Lung (tissue), 11 donors: ENCODE measurements at regions not wholly inside any gene's neighbourhood (a gene's known extent, or its start where the extent isn't known, plus 50 kb on each side); places are given as distances from the start of the nearest gene placed in this dataset.

Experiments used
- ATAC-seq: fragments of 200-7000 bp; cut with Tn5 transposase; one replicate; pipeline ENCODE4 v1.9.1; 2020; ENCODE audit warnings: moderate number of reproducible peaks; ENCODE audit not compliant: insufficient read depth, low FRiP score
- DNase-seq, 3 donors: peaks; one replicate each; pipeline ENCODE4 v3.0.0-alpha.2; 2013 to 2017
- H3K27ac ChIP-seq, 2 donors: one replicate each; pipeline ENCODE4 v1.5.1; 2013; ENCODE audit warnings: mild to moderate bottlenecking in 2 of 2, moderate library complexity in 2 of 2, control low read depth in 1 of 2, inconsistent platforms in 1 of 2, low read depth in 1 of 2, low read length in 1 of 2
- H3K27me3 ChIP-seq, 3 donors: one replicate each; pipeline ENCODE4 v1.5.1; 2013; ENCODE audit warnings: low read length in 2 of 3; ENCODE audit not compliant: control insufficient read depth in 3 of 3, insufficient read depth in 3 of 3
- H3K36me3 ChIP-seq, 4 donors: one replicate each; pipeline ENCODE4 v1.5.1; 2013; ENCODE audit warnings: low read length in 4 of 4, mild to moderate bottlenecking in 1 of 4, moderate library complexity in 1 of 4; ENCODE audit not compliant: control insufficient read depth in 4 of 4, insufficient read depth in 4 of 4
- H3K4me1 ChIP-seq, 5 donors: one replicate each; pipeline ENCODE4 v1.5.1; 2013; ENCODE audit warnings: low read length in 5 of 5, mild to moderate bottlenecking in 2 of 5, moderate library complexity in 1 of 5; ENCODE audit not compliant: control insufficient read depth in 5 of 5, insufficient read depth in 5 of 5
- H3K4me3 ChIP-seq: one replicate; pipeline ENCODE4 v1.5.1; 2013; ENCODE audit warnings: mild to moderate bottlenecking, control low read depth, moderate library complexity
- H3K9ac ChIP-seq, 2 donors: one replicate each; pipeline ENCODE4 v1.5.1; 2013; ENCODE audit warnings: low read length in 2 of 2, control low read depth in 1 of 2; ENCODE audit not compliant: insufficient read depth in 1 of 2
- H3K9me3 ChIP-seq, 4 donors: one replicate each; pipeline ENCODE4 v1.5.1; 2013; ENCODE audit warnings: low read length in 3 of 4, mild to moderate bottlenecking in 1 of 4, moderate library complexity in 1 of 4; ENCODE audit not compliant: control insufficient read depth in 4 of 4, insufficient read depth in 3 of 4
- CTCF ChIP-seq: IDR thresholded peaks from 2 replicates; pipeline ENCODE4 v1.5.1; 2012; ENCODE audit warnings: mild to moderate bottlenecking; ENCODE audit errors: control extremely low read depth, extremely low read depth
- WGBS, 2 donors: extraction: QIAGEN DNeasy Blood & Tissue Kit; methylation state at CpG; one replicate each; pipeline ENCODE4 v1.1.7; 2013; 5-methylcytosine and 5-hydroxymethylcytosine counted together
- donor health status: control.
- donor health status: control.
- donor health status: Bipolar disorder and iron deficiency.
- donor health status: healthy.
- donor health status: DM: yes; HTN: yes; CAD: no.

GRCh38 chr10:52908478-52908877 is 135.9 kb upstream of the MBL2 start:
- Histone ChIP-seq H3K27me3 (no peaks in the 10 kb centered on the region), H3K27ac (no peak overlapping the region), H3K36me3 (no peaks in the 10 kb centered on the region), H3K4me1 (no peaks in the 10 kb centered on the region), H3K9me3 (peaks cover 0 to 1% (median 0%) of the 10 kb centered on the region in 4 donors), H3K4me3 (no peak overlapping the region), H3K9ac (no peak overlapping the region)
- WGBS, 2 donors: 69 to 77% methylated on average over 5 of the region's 5 CpGs
- ATAC-seq (no peak), DNase-seq (no peak)
- TF ChIP-seq CTCF: no peak

GRCh38 chr10:52906046-52906445 is 133.5 kb upstream of the MBL2 start:
- H3K9ac ChIP-seq: no peak overlapping the region
- DNase-seq: no peak
- no peaks in the 10 kb centered on the region for H3K27me3 ChIP-seq
- no peak for ATAC-seq
- H3K36me3 ChIP-seq: no peaks in the 10 kb centered on the region
- no peaks in the 10 kb centered on the region for H3K4me1 ChIP-seq
- peaks cover 0 to 1% (median 0%) of the 10 kb centered on the region in 4 donors for H3K9me3 ChIP-seq
- no peak overlapping the region for H3K27ac ChIP-seq
- WGBS, 2 donors: 68 to 74% methylated on average over 1 of the region's 1 CpG
- no peak for TF ChIP-seq CTCF
- no peak overlapping the region for H3K4me3 ChIP-seq

GRCh38 chr10:52903397-52903938 is 130.9 kb upstream of the MBL2 start:
- Histone ChIP-seq H3K4me3 (no peak overlapping the region), H3K4me1 (no peaks in the 10 kb centered on the region), H3K36me3 (no peaks in the 10 kb centered on the region), H3K27ac (no peak overlapping the region), H3K9ac (no peak overlapping the region), H3K27me3 (no peaks in the 10 kb centered on the region), H3K9me3 (peaks cover 0 to 1% (median 0%) of the 10 kb centered on the region in 4 donors)
- DNase-seq (no peak), ATAC-seq (no peak)
- 82 to 86% methylated on average over 3 of the region's 3 CpGs for WGBS, 2 donors
- no peak for TF ChIP-seq CTCF

GRCh38 chr10:52900593-52900992 is 128.0 kb upstream of the MBL2 start:
- H3K9me3 ChIP-seq: peaks cover 0 to 1% (median 0%) of the 10 kb centered on the region in 4 donors
- no peak for TF ChIP-seq CTCF
- no peaks in the 10 kb centered on the region for H3K4me1 ChIP-seq
- H3K36me3 ChIP-seq: no peaks in the 10 kb centered on the region
- H3K27ac ChIP-seq: no peak overlapping the region
- H3K9ac ChIP-seq: no peak overlapping the region
- WGBS, 2 donors: 51 to 55% methylated on average over 2 of the region's 2 CpGs
- no peaks in the 10 kb centered on the region for H3K27me3 ChIP-seq
- DNase-seq (no peak), ATAC-seq (no peak)
- no peak overlapping the region for H3K4me3 ChIP-seq
